ENCODE measurements at regions not wholly inside any gene's neighbourhood (a gene's known extent, or its start where the extent isn't known, plus 50 kb on each side); places are given as distances from the start of the nearest gene placed in this dataset.
"Not testable (repeated sequence)": the region's sequence is repeated elsewhere in the genome, so short reads cannot be mapped to it uniquely, and the experiment has no call there.

DNA sequence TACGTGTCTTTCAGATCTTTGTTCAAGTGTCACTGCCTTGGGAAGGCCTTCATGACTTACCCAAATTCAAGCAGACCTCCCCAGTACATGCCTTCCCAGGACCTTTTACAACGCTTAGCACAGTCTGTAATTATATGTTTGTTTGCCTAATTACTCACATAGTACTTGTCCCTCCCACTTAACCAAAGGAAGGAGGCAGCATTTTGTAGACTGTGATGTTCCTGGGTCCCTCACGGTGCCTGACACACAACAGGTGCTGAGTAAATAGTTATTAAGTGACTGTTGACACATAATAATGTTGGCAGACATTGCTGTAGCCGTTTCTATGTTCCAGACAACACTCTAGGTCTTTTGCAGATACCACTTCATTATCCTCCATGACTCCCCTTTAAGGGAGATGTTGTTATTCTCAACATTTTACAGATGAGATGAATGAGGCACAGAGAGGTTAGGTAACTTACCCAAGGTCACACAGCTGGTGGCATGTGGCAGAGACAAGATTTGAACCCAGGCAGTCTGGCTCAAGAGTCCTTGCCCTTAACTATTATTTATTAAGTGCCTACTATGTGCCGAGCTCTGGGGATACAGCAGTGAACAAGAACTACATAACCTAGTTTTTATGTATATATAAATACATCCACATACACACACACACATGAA, 130.7 kb downstream of the PHETA1 start:
- TF ChIP-seq, protein P1, sequence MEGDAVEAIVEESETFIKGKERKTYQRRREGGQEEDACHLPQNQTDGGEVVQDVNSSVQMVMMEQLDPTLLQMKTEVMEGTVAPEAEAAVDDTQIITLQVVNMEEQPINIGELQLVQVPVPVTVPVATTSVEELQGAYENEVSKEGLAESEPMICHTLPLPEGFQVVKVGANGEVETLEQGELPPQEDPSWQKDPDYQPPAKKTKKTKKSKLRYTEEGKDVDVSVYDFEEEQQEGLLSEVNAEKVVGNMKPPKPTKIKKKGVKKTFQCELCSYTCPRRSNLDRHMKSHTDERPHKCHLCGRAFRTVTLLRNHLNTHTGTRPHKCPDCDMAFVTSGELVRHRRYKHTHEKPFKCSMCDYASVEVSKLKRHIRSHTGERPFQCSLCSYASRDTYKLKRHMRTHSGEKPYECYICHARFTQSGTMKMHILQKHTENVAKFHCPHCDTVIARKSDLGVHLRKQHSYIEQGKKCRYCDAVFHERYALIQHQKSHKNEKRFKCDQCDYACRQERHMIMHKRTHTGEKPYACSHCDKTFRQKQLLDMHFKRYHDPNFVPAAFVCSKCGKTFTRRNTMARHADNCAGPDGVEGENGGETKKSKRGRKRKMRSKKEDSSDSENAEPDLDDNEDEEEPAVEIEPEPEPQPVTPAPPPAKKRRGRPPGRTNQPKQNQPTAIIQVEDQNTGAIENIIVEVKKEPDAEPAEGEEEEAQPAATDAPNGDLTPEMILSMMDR (IDR thresholded peaks at IDR 0.05; ENCODE audit: insufficient read depth, low read length) = no peak
- TF ChIP-seq REST (IDR thresholded peaks at IDR 0.05; ENCODE audit: insufficient replicate concordance, low read depth) = no peak
- TF ChIP-seq SPI1 (IDR thresholded peaks at IDR 0.05; ENCODE audit: borderline replicate concordance, low read depth) = no peak
- TF ChIP-seq POLR2AphosphoS5 (IDR thresholded peaks at IDR 0.05; ENCODE audit: low read depth) = no peak
- TF ChIP-seq GABPA (IDR thresholded peaks at IDR 0.05; ENCODE audit: low read depth) = no peak
- no peak for DNase-seq (ENCODE audit: low read depth in 1 of 2, low spot score in 1 of 2)

GRCh38 chr12:111234491-111234890, 134.4 kb downstream of the PHETA1 start:
- H3K27ac ChIP-seq (replicated peaks); H3K4me3 ChIP-seq (replicated peaks; ENCODE audit: insufficient read depth, low read length); DNase-seq (ENCODE audit: low read depth in 1 of 2, low spot score in 1 of 2); H3K27me3 ChIP-seq (ENCODE audit: insufficient read depth, poor library complexity, severe bottlenecking): not testable (repeated sequence)
- TF ChIP-seq SPI1 (IDR thresholded peaks at IDR 0.05; ENCODE audit: borderline replicate concordance, low read depth) = peak; percentile 86; the same call in 1 of the 2 replicates

More for the DNA sequence above, 130.7 kb downstream of the PHETA1 start:
- Histone ChIP-seq H3K27ac (replicated peaks) (no peak overlapping the region), H3K4me3 (replicated peaks; ENCODE audit: insufficient read depth, low read length) (no peak overlapping the region), H3K27me3 (ENCODE audit: insufficient read depth, poor library complexity, severe bottlenecking) (no peaks in the 10 kb centered on the region)

DNA sequence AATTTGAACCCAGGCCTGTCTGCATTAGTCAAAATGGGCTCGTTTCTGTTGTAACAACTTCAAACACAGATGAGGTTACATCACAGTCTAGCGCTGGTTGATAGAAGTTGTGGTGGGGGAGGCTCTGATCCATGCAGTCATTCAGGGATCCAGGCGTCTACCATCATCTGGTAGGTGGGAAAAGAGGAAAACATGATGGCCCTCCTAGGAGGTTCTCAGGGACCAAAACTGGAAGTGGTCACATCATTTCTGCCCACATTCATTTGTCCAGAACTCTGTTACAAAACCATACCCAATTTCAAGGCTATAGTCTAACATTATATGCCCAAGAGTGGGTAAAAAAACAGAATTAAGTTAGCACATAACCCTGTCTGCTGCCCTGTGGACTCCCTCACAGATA, 135.1 kb downstream of the PHETA1 start:
- TF ChIP-seq SPI1 (IDR thresholded peaks at IDR 0.05; ENCODE audit: borderline replicate concordance, low read depth) = no peak
- no peak for TF ChIP-seq GABPA (IDR thresholded peaks at IDR 0.05; ENCODE audit: low read depth)
- TF ChIP-seq, protein P1 (IDR thresholded peaks at IDR 0.05; ENCODE audit: insufficient read depth, low read length) = no peak
- H3K4me3 ChIP-seq (replicated peaks; ENCODE audit: insufficient read depth, low read length) = no peak overlapping the region
- no peak overlapping the region for H3K27ac ChIP-seq (replicated peaks)
- DNase-seq (ENCODE audit: low read depth in 1 of 2, low spot score in 1 of 2) = no peak
- no peaks in the 10 kb centered on the region for H3K27me3 ChIP-seq (ENCODE audit: insufficient read depth, poor library complexity, severe bottlenecking)

- TF ChIP-seq REST (IDR thresholded peaks at IDR 0.05; ENCODE audit: insufficient replicate concordance, low read depth) (no peak), POLR2AphosphoS5 (IDR thresholded peaks at IDR 0.05; ENCODE audit: low read depth) (no peak), GABPA (IDR thresholded peaks at IDR 0.05; ENCODE audit: low read depth) (no peak), SPI1 (IDR thresholded peaks at IDR 0.05; ENCODE audit: borderline replicate concordance, low read depth) (no peak)
- TF ChIP-seq, protein P1 (IDR thresholded peaks at IDR 0.05; ENCODE audit: insufficient read depth, low read length) = no peak
- no peak for DNase-seq (ENCODE audit: low read depth in 1 of 2, low spot score in 1 of 2)
- Histone ChIP-seq H3K27ac (replicated peaks) (no peak overlapping the region), H3K4me3 (replicated peaks; ENCODE audit: insufficient read depth, low read length) (no peak overlapping the region), H3K27me3 (ENCODE audit: insufficient read depth, poor library complexity, severe bottlenecking) (no peaks in the 10 kb centered on the region)
Observed at GRCh38 chr12:111230649-111231048, 138.2 kb downstream of the PHETA1 start.

Measured in HL-60 (cell line).